ENCODE measurements at regions not wholly inside any gene's neighbourhood (a gene's known extent, or its start where the extent isn't known, plus 50 kb on each side); places are given as distances from the start of the nearest gene placed in this dataset.

DNA sequence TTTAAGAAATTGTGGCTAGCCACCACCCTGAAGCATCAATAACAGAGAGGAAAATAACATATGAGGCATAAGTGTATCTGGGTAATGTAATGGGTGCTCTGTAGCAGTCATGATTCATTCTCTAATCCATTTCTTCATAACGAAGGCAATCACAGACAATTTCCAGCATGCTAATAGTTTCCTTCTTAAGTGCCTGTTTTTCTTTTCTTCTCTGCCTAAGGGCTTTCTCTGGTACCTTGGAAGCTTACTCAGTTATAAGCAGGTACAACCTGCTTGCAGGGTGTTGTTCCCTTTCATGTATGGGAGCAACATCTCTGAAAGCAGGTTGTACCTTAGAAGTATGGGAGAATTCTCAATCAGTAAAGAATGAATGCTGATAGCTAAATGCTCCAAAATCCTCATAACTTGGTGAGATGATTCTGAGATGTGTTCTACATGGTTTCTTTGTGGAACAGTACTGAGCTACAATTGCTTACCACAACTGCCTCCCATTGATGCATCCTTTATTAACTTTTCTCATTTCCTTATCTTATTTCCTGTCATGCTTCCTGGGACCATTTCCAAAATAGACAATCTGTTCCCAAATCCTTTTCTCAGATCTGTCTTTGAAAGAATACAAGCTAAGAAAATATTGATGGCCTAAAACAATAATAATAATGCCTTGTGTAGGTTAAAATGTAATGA is 247.6 kb downstream of the PAPSS1 start:
- Histone ChIP-seq H3K27me3 (no peaks in the 10 kb centered on the region), H3K4me1 (no peaks in the 10 kb centered on the region), H3K4me3 (no peak overlapping the region), H3K9me3 (no peaks in the 10 kb centered on the region), H3K27ac (no peak overlapping the region), H3K36me3 (no peaks in the 10 kb centered on the region)
- WGBS, 2 donors: 63 to 68% methylated on average over 1 of the region's 1 CpG
- no peak for DNase-seq (ENCODE audit: low spot score in 2 of 2)
- TF ChIP-seq EP300 (IDR thresholded peaks at IDR 0.05) (no peak), POLR2A (IDR thresholded peaks at IDR 0.05) (no peak), CTCF (IDR thresholded peaks at IDR 0.05) (no peak)

- Histone ChIP-seq H3K27me3 (no peaks in the 10 kb centered on the region), H3K9me3 (no peaks in the 10 kb centered on the region), H3K4me3 (no peak overlapping the region), H3K27ac (no peak overlapping the region), H3K4me1 (no peaks in the 10 kb centered on the region), H3K36me3 (no peaks in the 10 kb centered on the region)
- TF ChIP-seq CTCF (IDR thresholded peaks at IDR 0.05): no peak
- no peak for TF ChIP-seq EP300 (IDR thresholded peaks at IDR 0.05)
- no peak for DNase-seq (ENCODE audit: low spot score in 2 of 2)
- WGBS, 2 donors: 70 to 76% methylated on average over 3 of the region's 3 CpGs
Observed at GRCh38 chr4:107470173-107470572, 249.9 kb downstream of the PAPSS1 start.

- DNase-seq (ENCODE audit: low spot score in 2 of 2): no peak
- no peak for TF ChIP-seq CTCF (IDR thresholded peaks at IDR 0.05)
- TF ChIP-seq POLR2A (IDR thresholded peaks at IDR 0.05): no peak
- TF ChIP-seq EP300 (IDR thresholded peaks at IDR 0.05): no peak
- no peaks in the 10 kb centered on the region for H3K36me3 ChIP-seq
- no peaks in the 10 kb centered on the region for H3K27me3 ChIP-seq
- no peaks in the 10 kb centered on the region for H3K4me1 ChIP-seq
- no peak overlapping the region for H3K27ac ChIP-seq
- no peaks in the 10 kb centered on the region for H3K9me3 ChIP-seq
- no peak overlapping the region for H3K4me3 ChIP-seq
- WGBS, 2 donors: 65 to 70% methylated on average over 3 of the region's 3 CpGs
Observed at GRCh38 chr4:107468812-107469211, 251.2 kb downstream of the PAPSS1 start.

DNA sequence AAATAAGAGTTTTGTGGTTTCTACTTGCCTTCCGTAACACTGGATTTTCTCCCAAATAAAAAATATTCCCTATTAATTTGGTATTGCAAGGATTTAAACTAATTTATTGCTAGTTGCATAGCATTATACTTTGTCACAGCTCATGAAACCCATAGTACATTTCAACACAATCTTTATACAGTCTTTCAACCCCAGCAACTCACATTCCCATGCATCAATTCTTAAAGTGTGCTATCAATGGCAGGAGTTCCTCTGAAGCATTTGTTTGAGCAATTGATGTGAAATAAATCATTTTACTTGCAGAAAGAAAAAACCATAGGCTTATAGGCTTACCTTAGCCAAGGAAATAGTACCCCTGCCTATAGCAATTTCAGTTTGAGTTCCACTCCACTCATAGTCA is 251.9 kb downstream of the PAPSS1 start:
- TF ChIP-seq POLR2A (IDR thresholded peaks at IDR 0.05): no peak
- 92 to 94% methylated on average over 1 of the region's 1 CpG for WGBS, 2 donors
- DNase-seq (ENCODE audit: low spot score in 2 of 2): no peak
- Histone ChIP-seq H3K4me1 (no peaks in the 10 kb centered on the region), H3K4me3 (no peak overlapping the region), H3K36me3 (no peaks in the 10 kb centered on the region), H3K9me3 (no peaks in the 10 kb centered on the region), H3K27me3 (no peaks in the 10 kb centered on the region), H3K27ac (no peak overlapping the region)

- WGBS, 2 donors: 53 to 56% methylated on average over 3 of the region's 3 CpGs
- TF ChIP-seq CTCF (IDR thresholded peaks at IDR 0.05) (no peak), POLR2A (IDR thresholded peaks at IDR 0.05) (no peak), EP300 (IDR thresholded peaks at IDR 0.05) (no peak)
- Histone ChIP-seq H3K27me3 (no peaks in the 10 kb centered on the region), H3K9me3 (no peaks in the 10 kb centered on the region), H3K4me3 (no peak overlapping the region), H3K4me1 (no peaks in the 10 kb centered on the region), H3K27ac (no peak overlapping the region), H3K36me3 (no peaks in the 10 kb centered on the region)
- no peak for DNase-seq (ENCODE audit: low spot score in 2 of 2)
Observed at GRCh38 chr4:107467461-107467860, 252.6 kb downstream of the PAPSS1 start.

DNA sequence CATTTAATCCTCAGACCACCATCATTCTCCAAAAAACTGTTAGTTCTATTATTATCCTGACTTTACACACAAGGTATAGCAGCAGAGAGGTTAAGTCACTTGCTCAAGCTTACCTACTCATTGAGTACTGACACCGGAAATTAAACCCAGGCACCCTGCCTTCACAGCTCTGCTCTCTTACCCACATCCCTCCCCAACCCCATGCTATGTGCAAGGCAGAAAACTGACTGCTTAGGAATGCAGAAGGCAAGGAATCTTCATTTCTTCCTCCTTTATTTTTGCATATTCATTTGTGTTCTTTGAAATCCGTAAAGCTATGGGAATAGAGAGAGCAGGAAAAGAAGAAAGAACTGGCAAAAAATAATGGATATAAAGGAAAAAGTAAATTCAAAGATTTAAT is 261.8 kb downstream of the PAPSS1 start:
- 82 to 93% methylated on average over 2 of the region's 2 CpGs for WGBS, 2 donors
- no peaks in the 10 kb centered on the region for H3K27me3 ChIP-seq

More for the DNA sequence above, 261.8 kb downstream of the PAPSS1 start:
- DNase-seq (ENCODE audit: low spot score in 2 of 2): no peak
- H3K9me3 ChIP-seq: peaks cover 0 to 6% (median 2%) of the 10 kb centered on the region in 4 donors
- TF ChIP-seq POLR2A (IDR thresholded peaks at IDR 0.05): no peak
- no peak for TF ChIP-seq CTCF (IDR thresholded peaks at IDR 0.05)
- TF ChIP-seq EP300 (IDR thresholded peaks at IDR 0.05): no peak
- no peaks in the 10 kb centered on the region for H3K36me3 ChIP-seq
- H3K4me1 ChIP-seq: peaks cover 0 to 3% (median 0%) of the 10 kb centered on the region in 4 donors
- no peak overlapping the region for H3K4me3 ChIP-seq
- H3K27ac ChIP-seq: no peak overlapping the region
